Left colon (tissue), 2 donors: ENCODE measurements at regions not wholly inside any gene's neighbourhood (a gene's known extent, or its start where the extent isn't known, plus 50 kb on each side); places are given as distances from the start of the nearest gene placed in this dataset.

ENCODE experiments used
- ATAC-seq: fragments of 200-7000 bp; cut with Tn5 transposase; one replicate; pipeline ENCODE4 v1.9.1; 2020; ENCODE audit warnings: mild to moderate bottlenecking, moderate library complexity
- DNase-seq, 2 donors: peaks; one replicate each; pipeline ENCODE4 v3.0.0-alpha.2; 2020
- intact Hi-C, 2 donors: fragments of 100-400 bp; cut with DNase I in 1 of 2; cut with micrococcal nuclease in 1 of 2; formaldehyde crosslinking; loops; one replicate each; pipeline versions ENCODE4 v1.11.2 to v1.14.0; 2022; cut with DNase I, micrococcal nuclease
- donor health status: DM: no; HTN: no; CAD: no.
- donor health status: DM: yes; HTN: yes; CAD: no.

DNA sequence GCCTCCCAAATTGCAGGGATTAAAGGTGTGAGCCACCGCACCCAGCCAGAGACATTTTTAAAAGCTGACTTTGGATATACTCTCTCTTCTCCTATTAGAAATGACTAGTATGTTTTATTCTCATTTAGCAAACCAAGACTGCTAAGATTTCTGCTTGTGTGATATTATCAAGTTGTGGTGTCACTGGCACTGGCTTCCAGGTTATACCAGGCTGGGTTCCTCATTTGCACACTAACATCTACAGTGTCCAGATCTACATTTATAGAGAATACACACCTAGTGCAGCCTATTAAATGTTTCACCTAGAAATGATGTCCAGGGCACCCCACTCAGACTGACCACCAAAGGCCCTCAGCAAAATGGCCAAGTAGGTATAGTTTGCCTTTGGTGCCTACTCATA lies 49.9 kb upstream of the FOXN2 start:
- DNase-seq: no peak
- intact Hi-C loops: no loop called here
- no peak for ATAC-seq
